ENCODE measurements at regions not wholly inside any gene's neighbourhood (a gene's known extent, or its start where the extent isn't known, plus 50 kb on each side); places are given as distances from the start of the nearest gene placed in this dataset.

GRCh38 chr11:119806064-119806915 lies 77.3 kb upstream of the NECTIN1 start:
- DNase-seq: no peak
- H3K4me3 Mint-ChIP-seq: no peak overlapping the region
- Histone ChIP-seq H3K27me3 (ENCODE audit: insufficient read depth, low read length) (no peaks in the 10 kb centered on the region; the same call in 1 of the 2 replicates), H3K23ac (ENCODE audit: insufficient read length, low read depth, low read length) (no peak overlapping the region), H3K14ac (ENCODE audit: insufficient read depth, low read length) (no peak overlapping the region), H3K4ac (ENCODE audit: low read depth, low read length) (no peak overlapping the region), H2BK120ac (ENCODE audit: low read depth, low read length, poor library complexity, severe bottlenecking) (no peak overlapping the region), H3K23me2 (ENCODE audit: insufficient read length, low read depth, low read length, poor library complexity, severe bottlenecking) (no peaks in the 10 kb centered on the region), H3K79me2 (ENCODE audit: insufficient read depth, low read length) (no peaks in the 10 kb centered on the region), H3K56ac (ENCODE audit: insufficient read length, low read depth, low read length) (no peak overlapping the region), H2BK12ac (ENCODE audit: insufficient read length, low read depth, low read length) (no peak overlapping the region), H3T11ph (ENCODE audit: low read length) (no peak overlapping the region), H3K9ac (ENCODE audit: extremely low read depth, insufficient read length, low read length) (no peak overlapping the region), H4K5ac (ENCODE audit: insufficient read length, low read depth, low read length) (no peak overlapping the region), H2BK20ac (ENCODE audit: low read depth, low read length, poor library complexity, severe bottlenecking) (no peak overlapping the region), H2AFZ (ENCODE audit: low read length) (no peak overlapping the region), H4K20me1 (ENCODE audit: control insufficient read depth, insufficient read depth, insufficient read length) (no peaks in the 10 kb centered on the region), H2BK5ac (ENCODE audit: insufficient read length, low read length) (no peak overlapping the region), H3K4me2 (ENCODE audit: insufficient read depth, insufficient read length, low read length) (no peak overlapping the region), H3K9me3 (ENCODE audit: control insufficient read depth, low read depth, low read length) (no peaks in the 10 kb centered on the region), H3K79me1 (ENCODE audit: insufficient read depth, low read depth, low read length, poor library complexity, severe bottlenecking) (no peaks in the 10 kb centered on the region), H3K4me1 (ENCODE audit: insufficient read depth, low read length) (no peaks in the 10 kb centered on the region), H2BK15ac (ENCODE audit: low read depth, low read length) (no peak overlapping the region), H3K18ac (ENCODE audit: insufficient read length, low read depth, low read length) (no peak overlapping the region), H2AK5ac (ENCODE audit: insufficient read length, low read length) (no peak overlapping the region), H3K27ac (ENCODE audit: insufficient read length, low read depth, low read length) (no peak overlapping the region), H4K91ac (ENCODE audit: insufficient read length, low read depth, low read length) (no peak overlapping the region), H4K8ac (replicated peaks; ENCODE audit: insufficient read length, low read depth, low read length) (no peak overlapping the region)
- no peaks in the 10 kb centered on the region for H3K36me3 Mint-ChIP-seq (ENCODE audit: insufficient read depth in 1 of 3, low read depth in 3 of 3)
- no peaks in the 10 kb centered on the region for H3K9me3 Mint-ChIP-seq
- WGBS (ENCODE audit: extremely low coverage, insufficient read length, low lambda C conversion rate): no CpG with 5 or more reads among the region's 8 CpGs
- peaks cover 62% of the 10 kb centered on the region for H3K27me3 Mint-ChIP-seq (ENCODE audit: low read depth)
- peaks cover 19 to 26% of the 10 kb centered on the region in 2 experiments for H3K4me1 Mint-ChIP-seq
- H3K27ac Mint-ChIP-seq: peak overlapping the region in 1 of 3 experiments; percentile 63; a peak in 1 of 7 replicates
- no peak for TF ChIP-seq CTCF (conservative IDR thresholded peaks at IDR 0.05)
